ENCODE measurements at regions not wholly inside any gene's neighbourhood (a gene's known extent, or its start where the extent isn't known, plus 50 kb on each side); places are given as distances from the start of the nearest gene placed in this dataset.

DNA sequence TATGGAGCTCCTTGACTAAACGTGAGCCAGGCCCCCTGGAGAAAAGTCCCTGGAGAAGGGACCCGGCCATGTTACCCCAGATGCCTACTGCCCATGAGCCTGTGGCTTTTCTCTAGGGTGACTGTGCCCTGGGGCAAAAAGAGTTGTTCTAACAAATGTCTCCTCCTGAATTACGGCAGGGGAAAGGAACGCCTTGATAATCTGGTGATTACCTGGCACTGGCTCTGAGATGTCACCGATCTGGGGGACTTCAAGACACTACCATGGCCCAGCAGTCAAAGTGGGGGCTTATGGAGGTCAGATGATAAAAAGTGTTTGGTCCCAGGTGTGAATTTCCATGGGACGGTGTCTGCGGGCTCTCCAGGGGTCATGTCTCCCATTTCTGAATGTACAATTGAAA, 140.7 kb downstream of the KLF13 start:
- intact Hi-C loops (cut with DNase I; ENCODE audit: low total_unique reads): no loop called here
- H3K27ac ChIP-seq: no peak overlapping the region
- no peaks in the 10 kb centered on the region for H3K9me3 ChIP-seq
- no peaks in the 10 kb centered on the region for H3K36me3 ChIP-seq
- H3K4me1 ChIP-seq: peaks cover 0 to 14% (median 12%) of the 10 kb centered on the region in 4 donors
- TF ChIP-seq, protein P1, sequence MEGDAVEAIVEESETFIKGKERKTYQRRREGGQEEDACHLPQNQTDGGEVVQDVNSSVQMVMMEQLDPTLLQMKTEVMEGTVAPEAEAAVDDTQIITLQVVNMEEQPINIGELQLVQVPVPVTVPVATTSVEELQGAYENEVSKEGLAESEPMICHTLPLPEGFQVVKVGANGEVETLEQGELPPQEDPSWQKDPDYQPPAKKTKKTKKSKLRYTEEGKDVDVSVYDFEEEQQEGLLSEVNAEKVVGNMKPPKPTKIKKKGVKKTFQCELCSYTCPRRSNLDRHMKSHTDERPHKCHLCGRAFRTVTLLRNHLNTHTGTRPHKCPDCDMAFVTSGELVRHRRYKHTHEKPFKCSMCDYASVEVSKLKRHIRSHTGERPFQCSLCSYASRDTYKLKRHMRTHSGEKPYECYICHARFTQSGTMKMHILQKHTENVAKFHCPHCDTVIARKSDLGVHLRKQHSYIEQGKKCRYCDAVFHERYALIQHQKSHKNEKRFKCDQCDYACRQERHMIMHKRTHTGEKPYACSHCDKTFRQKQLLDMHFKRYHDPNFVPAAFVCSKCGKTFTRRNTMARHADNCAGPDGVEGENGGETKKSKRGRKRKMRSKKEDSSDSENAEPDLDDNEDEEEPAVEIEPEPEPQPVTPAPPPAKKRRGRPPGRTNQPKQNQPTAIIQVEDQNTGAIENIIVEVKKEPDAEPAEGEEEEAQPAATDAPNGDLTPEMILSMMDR (IDR thresholded peaks at IDR 0.05): no peak
- peak in 1 of 2 donors; percentile 28 for DNase-seq
- H3K27me3 ChIP-seq: peaks cover 0 to 4% of the 10 kb centered on the region in 2 donors
- H3K4me3 ChIP-seq: no peak overlapping the region

DNA sequence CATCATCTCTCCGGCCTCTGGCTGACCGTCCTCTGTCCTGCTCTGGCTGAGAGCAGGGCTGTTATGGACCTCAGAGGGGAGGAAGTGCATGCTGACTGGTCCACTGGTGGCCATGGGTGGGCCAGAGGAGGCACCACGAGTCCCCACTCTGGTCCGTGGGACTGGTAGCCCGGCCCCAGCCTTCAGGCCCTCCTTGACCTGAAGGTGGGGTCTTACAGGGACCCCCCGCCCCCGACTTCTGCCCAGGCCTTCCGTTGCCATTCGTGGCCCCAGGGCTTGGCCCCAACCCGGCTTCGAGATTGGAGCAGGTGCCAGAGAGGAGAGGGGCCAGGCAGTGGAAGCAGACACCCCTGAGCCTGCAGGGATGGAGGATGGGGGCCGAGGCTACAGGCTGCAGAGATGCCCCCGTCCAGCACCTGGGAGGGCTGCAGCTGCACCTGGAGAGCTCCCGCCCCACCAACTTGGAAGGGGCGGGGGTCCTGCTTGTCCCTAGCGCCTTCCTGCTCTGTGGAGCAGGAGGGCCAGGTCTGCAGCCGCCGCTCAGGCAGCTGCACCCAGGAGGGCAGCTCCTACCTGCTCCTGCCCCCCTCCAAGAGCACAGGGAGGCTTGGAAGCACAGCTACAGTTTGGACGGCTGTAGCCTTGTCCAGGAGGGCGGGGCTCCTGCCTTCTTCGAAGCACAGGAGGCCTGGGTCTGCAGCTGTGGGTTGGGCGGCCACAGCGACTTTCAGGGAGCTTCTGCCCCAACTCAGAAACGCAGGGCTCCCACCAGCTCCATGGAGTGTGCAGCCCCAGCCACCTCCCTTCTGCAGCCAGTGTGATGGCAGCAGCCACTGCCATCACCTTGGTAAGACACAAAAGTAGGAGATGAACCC, 142.5 kb downstream of the KLF13 start:
- Histone ChIP-seq H3K36me3 (no peaks in the 10 kb centered on the region), H3K27ac (no peak overlapping the region), H3K4me3 (no peak overlapping the region), H3K9me3 (no peaks in the 10 kb centered on the region), H3K27me3 (peaks cover 0 to 4% of the 10 kb centered on the region in 2 donors), H3K4me1 (peaks cover 0 to 25% (median 13%) of the 10 kb centered on the region in 4 donors)
- intact Hi-C loops (cut with DNase I; ENCODE audit: low total_unique reads): no loop called here
- peak in 1 of 2 donors; percentile 61 for DNase-seq
- TF ChIP-seq, protein P1 (IDR thresholded peaks at IDR 0.05): no peak

DNA sequence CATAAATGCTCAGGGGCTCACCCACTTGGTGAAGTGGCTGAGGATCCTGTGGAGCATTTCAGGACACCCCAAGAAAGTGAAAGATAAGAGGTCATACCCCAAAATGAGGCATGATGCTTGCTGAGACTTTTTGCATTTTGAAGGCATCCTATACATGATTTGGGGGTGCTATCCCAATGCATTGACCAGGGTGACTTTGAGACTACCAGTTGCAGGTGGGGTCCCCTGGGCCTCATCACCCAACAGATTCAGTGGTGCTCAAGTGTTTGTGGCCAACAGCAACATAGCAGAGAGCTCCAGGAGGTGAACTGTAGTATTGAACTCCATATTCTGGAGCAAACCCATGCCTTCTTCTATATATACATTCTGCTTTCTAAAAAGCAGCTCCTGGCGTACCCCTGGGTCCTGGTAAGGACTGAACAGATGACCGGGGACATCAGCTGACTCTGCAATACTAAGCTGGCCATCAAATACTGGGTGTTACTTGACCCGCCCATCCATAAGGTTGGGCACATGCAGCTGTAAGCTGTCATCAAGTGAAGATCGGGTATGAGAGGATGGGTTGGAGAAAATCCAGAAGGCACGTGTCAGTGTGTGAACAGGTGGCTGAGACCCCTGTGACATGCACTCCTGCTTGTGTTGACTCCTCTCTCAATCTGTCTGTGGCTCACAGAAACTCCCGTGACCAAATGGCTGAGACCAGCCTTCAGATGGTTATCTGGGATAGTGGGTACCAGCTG, 143.3 kb downstream of the KLF13 start:
- H3K27me3 ChIP-seq: peaks cover 0 to 4% of the 10 kb centered on the region in 2 donors
- H3K27ac ChIP-seq: no peak overlapping the region
- peaks cover 0 to 25% (median 13%) of the 10 kb centered on the region in 4 donors for H3K4me1 ChIP-seq
- DNase-seq: peak in 1 of 2 donors; percentile 31
- no peak overlapping the region for H3K4me3 ChIP-seq
- intact Hi-C loops (cut with DNase I; ENCODE audit: low total_unique reads): no loop called here
- H3K9me3 ChIP-seq: no peaks in the 10 kb centered on the region
- H3K36me3 ChIP-seq: no peaks in the 10 kb centered on the region
- TF ChIP-seq, protein P1 (IDR thresholded peaks at IDR 0.05): no peak

DNA sequence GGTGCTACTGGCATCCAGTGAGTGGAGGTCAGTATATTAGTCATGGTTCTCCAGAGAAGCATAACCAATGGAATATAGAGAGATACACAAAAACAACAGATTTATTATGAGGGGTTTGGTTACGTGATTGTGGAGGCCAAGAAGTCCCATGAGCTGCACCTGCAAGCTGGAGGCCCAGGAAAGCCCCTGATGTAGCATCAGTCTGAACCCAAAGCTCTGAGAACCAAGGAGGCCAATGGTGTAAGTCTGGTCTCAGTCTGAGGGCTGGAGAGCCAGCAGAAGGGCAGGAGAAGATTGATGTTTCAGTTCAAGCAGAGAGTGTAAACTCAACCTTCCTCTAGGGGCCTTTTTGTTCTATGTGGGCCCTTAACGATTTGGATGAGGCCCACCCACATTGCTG, 144.1 kb downstream of the KLF13 start:
- Histone ChIP-seq H3K36me3 (no peaks in the 10 kb centered on the region), H3K27me3 (peaks cover 0 to 4% of the 10 kb centered on the region in 2 donors), H3K4me3 (no peak overlapping the region), H3K4me1 (peaks cover 0 to 25% (median 13%) of the 10 kb centered on the region in 4 donors), H3K27ac (no peak overlapping the region), H3K9me3 (no peaks in the 10 kb centered on the region)
- intact Hi-C loops (cut with DNase I; ENCODE audit: low total_unique reads): loop anchor here (1.0 kb wide), 1 partner anchor 24 kb away; no protein-coding TSS in a partner anchor
- DNase-seq: peak in 1 of 2 donors; percentile 25
- TF ChIP-seq, protein P1 (IDR thresholded peaks at IDR 0.05): no peak

DNA sequence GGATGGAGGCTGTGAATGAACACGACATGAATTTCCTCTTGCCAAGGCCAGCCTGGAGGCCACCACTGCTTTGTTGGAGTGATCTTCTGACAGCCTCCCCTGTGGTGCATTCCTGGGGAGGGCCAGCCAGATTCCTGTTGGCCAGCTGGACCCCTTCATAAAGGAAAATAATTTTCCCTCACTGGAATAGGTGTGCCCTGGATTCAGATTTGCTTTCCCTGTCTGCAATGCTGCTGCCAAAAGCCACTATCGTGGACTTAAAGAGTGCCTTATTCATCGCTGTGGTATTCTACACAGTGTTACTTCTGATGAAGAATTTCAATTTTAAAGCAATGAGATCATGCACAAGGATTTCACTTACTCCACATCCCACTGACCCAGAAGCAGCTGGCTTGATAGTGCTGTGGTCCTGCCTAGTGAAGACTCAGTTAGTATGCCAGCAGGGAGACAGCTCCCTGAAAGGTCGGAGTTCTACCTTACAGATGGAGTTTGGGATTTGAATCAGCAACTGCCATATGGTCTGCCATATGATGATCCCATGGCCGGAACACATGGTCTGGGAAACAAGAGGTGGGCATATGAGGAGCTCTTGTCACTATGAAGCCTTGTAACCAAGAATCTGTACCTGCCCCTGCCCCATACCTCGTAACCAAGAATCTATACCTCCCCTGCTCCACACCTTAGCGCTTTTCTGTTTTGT, 145.2 kb downstream of the KLF13 start:
- Histone ChIP-seq H3K4me1 (peaks cover 0 to 25% (median 13%) of the 10 kb centered on the region in 4 donors), H3K27ac (no peak overlapping the region), H3K9me3 (no peaks in the 10 kb centered on the region), H3K4me3 (no peak overlapping the region), H3K27me3 (peaks cover 0 to 4% of the 10 kb centered on the region in 2 donors), H3K36me3 (no peaks in the 10 kb centered on the region)
- intact Hi-C loops (cut with DNase I; ENCODE audit: low total_unique reads): loop anchor here (1.0 kb wide), 1 partner anchor 22 kb away; no protein-coding TSS in a partner anchor
- DNase-seq: peak in 1 of 2 donors; percentile 41
- TF ChIP-seq, protein P1 (IDR thresholded peaks at IDR 0.05): no peak

All from tibial artery (tissue), 4 donors.